IMR-90 (cell line): ENCODE measurements at regions not wholly inside any gene's neighbourhood (a gene's known extent, or its start where the extent isn't known, plus 50 kb on each side); places are given as distances from the start of the nearest gene placed in this dataset.

ENCODE experiments used
- ATAC-seq: fragments of 200-7000 bp; cut with Tn5 transposase; 2 replicates; pipeline ENCODE4 v1.9.1; 2020; ENCODE audit warnings: low read depth, mild to moderate bottlenecking, moderate library complexity
- BruUV-seq: library from RNA; stranded (reverse); fragments of 400-500 nt; replicated peaks from 2 replicates; lab custom pipeline; 2021; lab: Mats Ljungman, UMichigan
- CTCF ChIA-PET: fragments of 300-600 bp; formaldehyde crosslinking; extraction: SDS; loops from one replicate; lab custom pipeline; 2021; ENCODE audit warnings: antibody characterized with exemption; lab: Yijun Ruan, JAX
- POLR2A ChIA-PET: fragments of 300-600 bp; sonication (Branson Sonifier 250); formaldehyde crosslinking; loops from one replicate; lab custom pipeline; 2022; ENCODE audit warnings: antibody characterized with exemption; ENCODE audit not compliant: unreplicated experiment; lab: Charles Lee
- DNase-seq: peaks from one replicate; pipeline ENCODE4 v3.0.0; 2013
- H2AFZ ChIP-seq: replicated peaks from 2 replicates; pipeline ENCODE3; 2013; ENCODE audit warnings: low read length, mild to moderate bottlenecking; ENCODE audit not compliant: poor library complexity
- H2AK5ac ChIP-seq: 2 replicates; pipeline ENCODE4 v1.6.1; 2013; ENCODE audit warnings: low read depth, low read length, inconsistent platforms
- H2AK9ac ChIP-seq: replicated peaks from 2 replicates; pipeline ENCODE3; 2013; ENCODE audit warnings: mild to moderate bottlenecking, low read depth, low read length, moderate library complexity; ENCODE audit not compliant: poor library complexity
- H2BK120ac ChIP-seq: 2 replicates; pipeline ENCODE4 v1.6.1; 2013; ENCODE audit warnings: low read depth, low read length, inconsistent platforms
- H2BK15ac ChIP-seq: 3 replicates; pipeline ENCODE4 v1.6.1; 2013; ENCODE audit warnings: low read depth, low read length, inconsistent platforms
- H2BK20ac ChIP-seq: 2 replicates; pipeline ENCODE4 v1.6.1; 2013; ENCODE audit warnings: low read depth, mild to moderate bottlenecking, inconsistent platforms, low read length, moderate library complexity
- H2BK5ac ChIP-seq: 2 replicates; pipeline ENCODE4 v1.6.1; 2013; ENCODE audit warnings: mild to moderate bottlenecking, low read depth, low read length, inconsistent platforms; ENCODE audit not compliant: poor library complexity, severe bottlenecking
- H3K14ac ChIP-seq: replicated peaks from 2 replicates; pipeline ENCODE4 v1.6.1; 2013; ENCODE audit warnings: low read depth, low read length, inconsistent platforms
- H3K18ac ChIP-seq: 2 replicates; pipeline ENCODE4 v1.6.1; 2013; ENCODE audit warnings: low read depth, low read length, control low read depth
- H3K23ac ChIP-seq: 2 replicates; pipeline ENCODE4 v1.6.1; 2013; ENCODE audit warnings: low read depth, low read length, inconsistent platforms
- H3K27ac ChIP-seq: 2 replicates; pipeline ENCODE4 v1.5.1; 2013; ENCODE audit warnings: mild to moderate bottlenecking, control low read depth, low read length; ENCODE audit not compliant: insufficient read depth
- H3K27me3 ChIP-seq: 2 replicates; pipeline ENCODE4 v1.6.1; 2013; ENCODE audit warnings: low read length; ENCODE audit not compliant: control insufficient read depth, insufficient read depth
- H3K36me3 ChIP-seq: 2 replicates; pipeline ENCODE4 v1.6.1; 2013; ENCODE audit warnings: low read length, mixed read lengths; ENCODE audit not compliant: control insufficient read depth, insufficient read depth
- H3K4ac ChIP-seq: 2 replicates; pipeline ENCODE4 v1.6.1; 2013; ENCODE audit warnings: low read depth, low read length, inconsistent platforms
- H3K4me1 ChIP-seq: 2 replicates; pipeline ENCODE4 v1.6.1; 2013; ENCODE audit warnings: low read length, mixed read lengths; ENCODE audit not compliant: control insufficient read depth, insufficient read depth
- H3K4me2 ChIP-seq: 2 replicates; pipeline ENCODE4 v1.6.1; 2013; ENCODE audit warnings: low read depth, mild to moderate bottlenecking, control low read depth, low read length, moderate library complexity
- H3K4me3 ChIP-seq: 2 replicates; pipeline ENCODE4 v1.5.1; 2013; ENCODE audit warnings: low read depth, mild to moderate bottlenecking, control low read depth, low read length, moderate library complexity; ENCODE audit not compliant: insufficient read depth
- H3K56ac ChIP-seq: 2 replicates; pipeline ENCODE4 v1.6.1; 2013; ENCODE audit warnings: low read length, inconsistent platforms; ENCODE audit not compliant: insufficient read depth; ENCODE audit errors: extremely low read depth
- H3K79me1 ChIP-seq, 2 experiments: 2 replicates each; pipeline ENCODE4 v1.6.1; 2013; ENCODE audit warnings: low read length in 2 of 2, inconsistent platforms in 1 of 2, low read depth in 1 of 2
- H3K9ac ChIP-seq: 2 replicates; pipeline ENCODE4 v1.6.1; 2013; ENCODE audit warnings: low read depth, low read length, control low read depth
- H3K9me1 ChIP-seq: 2 replicates; pipeline ENCODE4 v1.6.1; 2013; ENCODE audit warnings: low read length, inconsistent platforms; ENCODE audit not compliant: insufficient read depth
- H3K9me3 ChIP-seq: 2 replicates; pipeline ENCODE4 v1.6.1; 2013; ENCODE audit warnings: low read length; ENCODE audit not compliant: control insufficient read depth, insufficient read depth
- H4K20me1 ChIP-seq: 2 replicates; pipeline ENCODE4 v1.6.1; 2013; ENCODE audit warnings: low read length, inconsistent platforms; ENCODE audit not compliant: insufficient read depth
- H4K5ac ChIP-seq: 2 replicates; pipeline ENCODE4 v1.6.1; 2013; ENCODE audit warnings: mild to moderate bottlenecking, low read depth, low read length, control low read depth
- H4K8ac ChIP-seq, 2 experiments: 2 replicates each; pipeline ENCODE4 v1.6.1; 2013; ENCODE audit warnings: low read depth in 2 of 2, low read length in 2 of 2, control low read depth in 1 of 2, inconsistent platforms in 1 of 2
- H4K91ac ChIP-seq: 2 replicates; pipeline ENCODE4 v1.6.1; 2013; ENCODE audit warnings: low read depth, low read length, inconsistent platforms; ENCODE audit not compliant: insufficient read depth
- BHLHE40 ChIP-seq: fragments of 150-350 bp; IDR thresholded peaks from 2 replicates; pipeline ENCODE4 v1.6.1; 2016; ENCODE audit warnings: mild to moderate bottlenecking, low read depth, low read length
- CEBPB ChIP-seq: IDR thresholded peaks from 2 replicates; pipeline ENCODE4 v1.6.1; 2012; ENCODE audit warnings: low read depth, low read length, improper control_type of control experiment
- CTCF ChIP-seq: conservative IDR thresholded peaks from 2 replicates; pipeline ENCODE4 v1.5.1; 2012; ENCODE audit warnings: mild to moderate bottlenecking, low read depth, low read length, improper control_type of control experiment
- ELK1 ChIP-seq: fragments of 150-350 bp; IDR thresholded peaks from 2 replicates; pipeline ENCODE4 v1.6.1; 2016; ENCODE audit warnings: low read depth, mild to moderate bottlenecking, low read length, moderate library complexity, borderline replicate concordance
- FOS ChIP-seq: fragments of 150-350 bp; IDR thresholded peaks from 2 replicates; pipeline ENCODE4 v1.6.1; 2016; ENCODE audit warnings: low read depth, low read length
- MAFK ChIP-seq: IDR thresholded peaks from 2 replicates; pipeline ENCODE4 v1.6.1; 2012; ENCODE audit warnings: low read depth, low read length, improper control_type of control experiment
- MAZ ChIP-seq: IDR thresholded peaks from 2 replicates; pipeline ENCODE4 v1.6.1; 2012; ENCODE audit warnings: low read depth, mild to moderate bottlenecking, low read length, improper control_type of control experiment, moderate library complexity, borderline replicate concordance
- MXI1 ChIP-seq: IDR thresholded peaks from 2 replicates; pipeline ENCODE4 v1.6.1; 2012; ENCODE audit warnings: low read depth, mild to moderate bottlenecking, low read length, moderate library complexity, borderline replicate concordance
- NFE2L2 ChIP-seq: fragments of 150-350 bp; IDR thresholded peaks from 2 replicates; pipeline ENCODE4 v1.6.1; 2016; ENCODE audit warnings: low read depth, mild to moderate bottlenecking, low read length
- POLR2A ChIP-seq: IDR thresholded peaks from 2 replicates; pipeline ENCODE4 v1.6.1; 2012; ENCODE audit warnings: mild to moderate bottlenecking, low read depth, low read length
- RAD21 ChIP-seq: IDR thresholded peaks from 2 replicates; pipeline ENCODE4 v1.6.1; 2012; ENCODE audit warnings: low read length, improper control_type of control experiment
- RCOR1 ChIP-seq: IDR thresholded peaks from 2 replicates; pipeline ENCODE4 v1.6.1; 2012; ENCODE audit warnings: mild to moderate bottlenecking, low read length, improper control_type of control experiment; ENCODE audit not compliant: insufficient replicate concordance
- SMC3 ChIP-seq: fragments of 150-350 bp; IDR thresholded peaks from 2 replicates; pipeline ENCODE4 v1.6.1; 2016; ENCODE audit warnings: low read depth, mild to moderate bottlenecking, antibody characterized with exemption, low read length, moderate library complexity
- USF2 ChIP-seq: fragments of 150-350 bp; IDR thresholded peaks from 2 replicates; pipeline ENCODE4 v1.6.1; 2017; ENCODE audit warnings: mild to moderate bottlenecking, antibody characterized with exemption, low read length, low read depth
- WGBS, 2 experiments: methylation state at CpG; one replicate each; pipeline versions ENCODE4 v1.1.5 to v1.1.7; 2013; ENCODE audit warnings: missing lambda C conversion rate in 2 of 2; ENCODE audit not compliant: insufficient read length in 1 of 2; ENCODE audit errors: extremely low coverage in 2 of 2; 5-methylcytosine and 5-hydroxymethylcytosine counted together
- dilution Hi-C: fragments of 300-500 bp; cut with HindIII; formaldehyde crosslinking; loops from one replicate; pipeline ENCODE4 v1.14.3; 2018; ENCODE audit warnings: low sequenced_read_pairs; ENCODE audit not compliant: unreplicated experiment
- in situ Hi-C: fragments of 300-500 bp; cut with MboI; formaldehyde crosslinking; loops from 3 replicates; pipeline ENCODE4 v1.14.3; 2019; ENCODE audit warnings: low sequenced_read_pairs, inconsistent platforms, mixed read lengths
- intact Hi-C: fragments of 100-400 bp; cut with micrococcal nuclease; formaldehyde crosslinking; loops from 2 replicates; pipeline ENCODE4 v1.10.0; 2022

GRCh38 chrX:98795636-98796035 is 1614.4 kb downstream of the PCDH19 start:
- Histone ChIP-seq H4K5ac (no peak overlapping the region), H3K9ac (no peak overlapping the region), H2BK20ac (no peak overlapping the region), H4K20me1 (no peaks in the 10 kb centered on the region), H3K36me3 (no peaks in the 10 kb centered on the region), H2AFZ (no peak overlapping the region), H3K4me1 (no peaks in the 10 kb centered on the region), H3K4ac (no peak overlapping the region), H3K27me3 (no peaks in the 10 kb centered on the region), H3K18ac (no peak overlapping the region), H2AK9ac (no peak overlapping the region), H2AK5ac (no peak overlapping the region), H3K4me3 (no peak overlapping the region), H3K23ac (no peak overlapping the region), H3K79me1 (no peaks in the 10 kb centered on the region), H3K9me3 (no peaks in the 10 kb centered on the region), H3K4me2 (no peak overlapping the region), H3K9me1 (no peaks in the 10 kb centered on the region), H3K14ac (no peak overlapping the region), H2BK5ac (no peak overlapping the region), H3K56ac (no peak overlapping the region), H4K8ac (no peak overlapping the region), H2BK15ac (no peak overlapping the region), H4K91ac (no peak overlapping the region), H2BK120ac (no peak overlapping the region), H3K27ac (no peak overlapping the region)
- POLR2A ChIA-PET = no interaction called here
- no TSS peak for BruUV-seq
- dilution Hi-C loops = no loop called here
- TF ChIP-seq FOS = no peak
- no peak for TF ChIP-seq SMC3
- TF ChIP-seq USF2 = no peak
- TF ChIP-seq CTCF = no peak
- no peak for TF ChIP-seq MXI1
- no peak for TF ChIP-seq RCOR1
- TF ChIP-seq MAFK = no peak
- TF ChIP-seq CEBPB = no peak
- no peak for TF ChIP-seq POLR2A
- no peak for TF ChIP-seq BHLHE40
- no peak for TF ChIP-seq MAZ
- no peak for TF ChIP-seq RAD21
- no peak for TF ChIP-seq NFE2L2
- no peak for TF ChIP-seq ELK1
- CTCF ChIA-PET = no interaction called here
- ATAC-seq (no peak), DNase-seq (no peak)
- intact Hi-C loops = no loop called here
- in situ Hi-C loops = no loop called here
- no CpG with 5 or more reads among the region's 3 CpGs for WGBS, 2 experiments
